Hepatocyte (in vitro differentiated cells): ENCODE measurements at regions not wholly inside any gene's neighbourhood (a gene's known extent, or its start where the extent isn't known, plus 50 kb on each side); places are given as distances from the start of the nearest gene placed in this dataset.
A peak's percentile ranks its signal among the peaks of the same experiment; 100 is the strongest.
"Not testable (repeated sequence)": the region's sequence is repeated elsewhere in the genome, so short reads cannot be mapped to it uniquely, and the experiment has no call there.

Source experiments
- DNase-seq: peaks from one replicate; pipeline ENCODE4 v3.0.0-alpha.2; 2016; ENCODE audit warnings: low spot score
- H2AFZ ChIP-seq: fragments of 200-600 bp; sonication (generic); 2 replicates; pipeline ENCODE4 v1.6.0; 2016; ENCODE audit warnings: antibody characterized with exemption, mild to moderate bottlenecking
- H3K27ac ChIP-seq: fragments of 200-600 bp; sonication (generic); 2 replicates; pipeline ENCODE4 v1.5.1; 2016; ENCODE audit warnings: mild to moderate bottlenecking
- H3K27me3 ChIP-seq: fragments of 200-600 bp; sonication (generic); 2 replicates; pipeline ENCODE4 v1.6.1; 2016
- H3K36me3 ChIP-seq: fragments of 200-600 bp; sonication (generic); replicated peaks from 2 replicates; pipeline ENCODE4 v1.5.1; 2016; ENCODE audit warnings: low read depth; ENCODE audit not compliant: insufficient read depth
- H3K4me1 ChIP-seq: fragments of 200-600 bp; sonication (generic); 2 replicates; pipeline ENCODE4 v1.5.1; 2016; ENCODE audit warnings: mild to moderate bottlenecking, moderate library complexity; ENCODE audit not compliant: insufficient read depth
- H3K4me2 ChIP-seq: fragments of 200-600 bp; sonication (generic); 2 replicates; pipeline ENCODE4 v1.6.0; 2016
- H3K4me3 ChIP-seq: fragments of 200-600 bp; sonication (generic); 2 replicates; pipeline ENCODE4 v1.5.1; 2016; ENCODE audit warnings: mild to moderate bottlenecking
- H3K79me2 ChIP-seq: fragments of 200-600 bp; sonication (generic); 2 replicates; pipeline ENCODE4 v1.6.0; 2017; ENCODE audit warnings: mild to moderate bottlenecking
- H3K9me2 ChIP-seq: fragments of 200-600 bp; sonication (generic); replicated peaks from 2 replicates; pipeline ENCODE4 v1.6.0; 2017; ENCODE audit warnings: mild to moderate bottlenecking; ENCODE audit not compliant: insufficient read depth
- H3K9me3 ChIP-seq: fragments of 200-600 bp; sonication (generic); 2 replicates; pipeline ENCODE4 v1.5.1; 2016; ENCODE audit warnings: low read depth, mild to moderate bottlenecking
- H4K20me1 ChIP-seq: fragments of 200-600 bp; sonication (generic); 2 replicates; pipeline ENCODE4 v1.6.0; 2016; ENCODE audit warnings: mild to moderate bottlenecking; ENCODE audit not compliant: insufficient read depth, poor library complexity, severe bottlenecking
- CTCF ChIP-seq: fragments of 200-600 bp; sonication (generic); IDR thresholded peaks from 2 replicates; pipeline ENCODE4 v1.5.1; 2016; ENCODE audit warnings: antibody characterized with exemption, mild to moderate bottlenecking; ENCODE audit not compliant: poor library complexity
- EZH2 ChIP-seq: fragments of 200-600 bp; sonication (generic); IDR thresholded peaks from 2 replicates; pipeline ENCODE4 v1.6.1; 2016; ENCODE audit warnings: antibody characterized with exemption, mild to moderate bottlenecking, borderline replicate concordance
- EZH2phosphoT487 ChIP-seq: fragments of 200-600 bp; sonication (generic); IDR thresholded peaks from one replicate; pipeline ENCODE4 v1.6.1; 2018; ENCODE audit warnings: antibody characterized with exemption, mild to moderate bottlenecking, low read depth, moderate library complexity; ENCODE audit not compliant: unreplicated experiment, severe bottlenecking
- WGBS: methylation state at CpG from one replicate; pipeline ENCODE4 v1.1.6; 2016; ENCODE audit warnings: low lambda C conversion rate; ENCODE audit errors: missing lambda C conversion rate; 5-methylcytosine and 5-hydroxymethylcytosine counted together

- no peaks in the 10 kb centered on the region for H3K79me2 ChIP-seq
- peak overlapping the region; percentile 87 for H3K27ac ChIP-seq
- no peaks in the 10 kb centered on the region for H3K36me3 ChIP-seq
- no peaks in the 10 kb centered on the region for H3K27me3 ChIP-seq
- DNase-seq: no peak
- WGBS: 71% methylated on average over 1 of the region's 1 CpG
- H3K9me2 ChIP-seq: no peaks in the 10 kb centered on the region
- peaks cover 34% of the 10 kb centered on the region for H3K4me1 ChIP-seq
- peak overlapping the region; percentile 51 for H3K4me2 ChIP-seq
- H2AFZ ChIP-seq: no peak overlapping the region
- H4K20me1 ChIP-seq: no peaks in the 10 kb centered on the region
- H3K9me3 ChIP-seq: no peaks in the 10 kb centered on the region
- no peak for TF ChIP-seq CTCF
- no peak for TF ChIP-seq EZH2phosphoT487
- no peak for TF ChIP-seq EZH2
- no peak overlapping the region for H3K4me3 ChIP-seq
Measured at GRCh38 chr12:58424735-58425392, 483.5 kb downstream of the ATP23 start.

GRCh38 chr12:58425481-58426392 is 484.4 kb downstream of the ATP23 start:
- H3K4me2 ChIP-seq: peak overlapping the region; percentile 51
- H3K4me1 ChIP-seq: peaks cover 27% of the 10 kb centered on the region
- no peaks in the 10 kb centered on the region for H3K9me3 ChIP-seq
- no peaks in the 10 kb centered on the region for H4K20me1 ChIP-seq
- TF ChIP-seq CTCF: no peak
- no peak for TF ChIP-seq EZH2
- TF ChIP-seq EZH2phosphoT487: no peak
- H2AFZ ChIP-seq: peak overlapping the region; percentile 22
- peak overlapping the region; percentile 87 for H3K27ac ChIP-seq
- no peaks in the 10 kb centered on the region for H3K79me2 ChIP-seq
- WGBS: 23% methylated on average over 6 of the region's 6 CpGs
- DNase-seq: peak; percentile 67
- H3K36me3 ChIP-seq: no peaks in the 10 kb centered on the region
- no peaks in the 10 kb centered on the region for H3K9me2 ChIP-seq
- no peaks in the 10 kb centered on the region for H3K27me3 ChIP-seq
- H3K4me3 ChIP-seq: no peak overlapping the region

- not testable (repeated sequence) for H3K27me3 ChIP-seq, H4K20me1 ChIP-seq, H3K79me2 ChIP-seq, H3K9me3 ChIP-seq, H3K9me2 ChIP-seq, DNase-seq, H3K36me3 ChIP-seq, H3K4me3 ChIP-seq
- Histone ChIP-seq H3K4me2 (peak overlapping the region; percentile 51), H3K27ac (peak overlapping the region; percentile 87), H2AFZ (peak overlapping the region; percentile 22), H3K4me1 (peaks cover 27% of the 10 kb centered on the region)
- WGBS: 85% methylated on average over 3 of the region's 3 CpGs
Measured at GRCh38 chr12:58426437-58426836, 485.1 kb downstream of the ATP23 start.

- H4K20me1 ChIP-seq: no peaks in the 10 kb centered on the region
- no peak overlapping the region for H3K27ac ChIP-seq
- no peak overlapping the region for H2AFZ ChIP-seq
- no peaks in the 10 kb centered on the region for H3K9me3 ChIP-seq
- no peaks in the 10 kb centered on the region for H3K36me3 ChIP-seq
- H3K4me3 ChIP-seq: no peak overlapping the region
- no peaks in the 10 kb centered on the region for H3K4me1 ChIP-seq
- H3K4me2 ChIP-seq: no peak overlapping the region
- H3K9me2 ChIP-seq: no peaks in the 10 kb centered on the region
- H3K27me3 ChIP-seq: no peaks in the 10 kb centered on the region
- DNase-seq: no peak
- 83% methylated on average over 1 of the region's 1 CpG for WGBS
- H3K79me2 ChIP-seq: no peaks in the 10 kb centered on the region
- TF ChIP-seq CTCF: no peak
- TF ChIP-seq EZH2: no peak
- no peak for TF ChIP-seq EZH2phosphoT487
Measured at GRCh38 chr12:58433959-58434358, 486.3 kb downstream of the LRIG3 start.
